NCI-H146 treated with DMSO at 0.1 percent for 48 hours (cell line): ENCODE measurements at regions not wholly inside any gene's neighbourhood (a gene's known extent, or its start where the extent isn't known, plus 50 kb on each side); places are given as distances from the start of the nearest gene placed in this dataset.
A peak's percentile ranks its signal among the peaks of the same experiment; 100 is the strongest.
"Not testable (repeated sequence)": the region's sequence is repeated elsewhere in the genome, so short reads cannot be mapped to it uniquely, and the experiment has no call there.

Source experiments
- DNase-seq: peaks from one replicate; lab custom pipeline; 2025; ENCODE audit not compliant: unreplicated experiment; lab: John Stamatoyannopoulos, UW

- DNase-seq, result no peak
These were observed 249.8 kb downstream of the ACKR3 start for GRCh38 chr2:236819275-236820002.

GRCh38 chr2:236820763-236821344 lies 251.2 kb downstream of the ACKR3 start:
- DNase-seq, result no peak

GRCh38 chr2:236823041-236823629 lies 253.5 kb downstream of the ACKR3 start:
- no peak for DNase-seq

- DNase-seq, result no peak
These were observed 254.3 kb downstream of the ACKR3 start for GRCh38 chr2:236823963-236824362.

GRCh38 chr2:236824836-236825235 lies 255.2 kb downstream of the ACKR3 start:
- peak; percentile 38 for DNase-seq

GRCh38 chr2:236825989-236826510 lies 256.4 kb downstream of the ACKR3 start:
- no peak for DNase-seq

- no peak for DNase-seq
These were observed 257.1 kb downstream of the ACKR3 start for GRCh38 chr2:236826606-236827156.

- no peak for DNase-seq
These were observed 257.7 kb upstream of the COPS8 start for GRCh38 chr2:236827997-236828396.

- DNase-seq, result no peak
These were observed 256.9 kb upstream of the COPS8 start for GRCh38 chr2:236828820-236829219.

GRCh38 chr2:236830926-236831325 lies 254.8 kb upstream of the COPS8 start:
- DNase-seq, result no peak

GRCh38 chr2:236831698-236832097 lies 254.0 kb upstream of the COPS8 start:
- no peak for DNase-seq

GRCh38 chr2:236833501-236834073 lies 252.1 kb upstream of the COPS8 start:
- DNase-seq, result no peak

- DNase-seq, result no peak
These were observed 251.4 kb upstream of the COPS8 start for GRCh38 chr2:236834284-236834683.

GRCh38 chr2:236835307-236836024 lies 250.2 kb upstream of the COPS8 start:
- no peak for DNase-seq

GRCh38 chr2:236836028-236836427 lies 249.7 kb upstream of the COPS8 start:
- not testable (repeated sequence) for DNase-seq

GRCh38 chr2:236840215-236840614 lies 245.5 kb upstream of the COPS8 start:
- no peak for DNase-seq

GRCh38 chr2:236840857-236841256 lies 244.8 kb upstream of the COPS8 start:
- no peak for DNase-seq

GRCh38 chr2:236841389-236841788 lies 244.3 kb upstream of the COPS8 start:
- DNase-seq, result no peak

GRCh38 chr2:236843161-236843968 lies 242.3 kb upstream of the COPS8 start:
- DNase-seq, result no peak

- DNase-seq, result no peak
These were observed 241.0 kb upstream of the COPS8 start for GRCh38 chr2:236844711-236845110.
